Activated T-helper 1 cell treated with Interleukin-2 at 50 U/mL for 16 hours (primary cell): ENCODE measurements at regions not wholly inside any gene's neighbourhood (a gene's known extent, or its start where the extent isn't known, plus 50 kb on each side); places are given as distances from the start of the nearest gene placed in this dataset.
"Not testable (repeated sequence)": the region's sequence is repeated elsewhere in the genome, so short reads cannot be mapped to it uniquely, and the experiment has no call there.

ENCODE experiments used
- DNase-seq: peaks from one replicate; pipeline ENCODE4 v3.0.0-alpha.2; 2020; ENCODE audit warnings: low read depth

- DNase-seq, result no peak
These were observed 161.0 kb downstream of the CPEB2 start for GRCh38 chr4:15163284-15163645.

DNA sequence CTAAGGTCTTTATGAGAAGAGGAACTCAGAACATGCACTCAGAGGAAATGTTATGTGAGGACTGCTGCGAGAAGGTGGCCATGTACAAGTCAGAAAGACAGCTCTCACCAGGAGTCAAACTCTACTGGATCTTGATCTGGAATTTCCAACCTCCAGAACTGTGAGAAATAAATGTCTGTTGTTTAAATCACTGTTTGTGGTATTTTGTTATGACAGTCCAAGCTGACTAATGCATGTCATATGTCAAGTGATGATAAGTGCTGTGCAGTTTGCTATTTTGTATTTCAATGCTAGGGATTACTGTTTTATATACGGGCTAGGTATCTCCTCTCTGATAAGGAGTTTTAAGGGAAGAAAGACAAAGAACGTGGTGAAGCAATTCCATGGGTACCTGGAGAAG is 162.3 kb downstream of the CPEB2 start:
- DNase-seq, result no peak

GRCh38 chr4:15167743-15168142 is 165.5 kb downstream of the CPEB2 start:
- no peak for DNase-seq

GRCh38 chr4:15168759-15169158 is 166.5 kb downstream of the CPEB2 start:
- DNase-seq, result no peak

- DNase-seq, result no peak
These were observed 169.4 kb downstream of the CPEB2 start for GRCh38 chr4:15171725-15172124.

GRCh38 chr4:15173251-15173650 is 171.0 kb downstream of the CPEB2 start:
- no peak for DNase-seq

DNA sequence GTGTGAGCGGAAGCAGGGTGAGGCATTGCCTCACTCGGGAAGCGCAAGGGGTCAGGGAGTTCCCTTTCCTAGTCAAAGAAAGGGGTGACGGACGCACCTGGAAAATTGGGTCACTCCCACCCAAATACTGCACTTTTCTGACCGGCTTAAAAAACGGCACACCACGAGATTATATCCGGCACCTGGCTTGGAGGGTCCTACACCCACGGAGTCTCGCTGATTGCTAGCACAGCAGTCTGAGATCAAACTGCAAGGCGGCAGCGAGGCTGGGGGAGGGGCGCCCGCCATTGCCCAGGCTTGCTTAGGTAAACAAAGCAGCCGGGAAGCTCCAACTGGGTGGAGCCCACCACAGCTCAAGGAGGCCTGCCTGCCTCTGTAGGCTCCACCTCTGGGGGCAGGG is 171.9 kb downstream of the CPEB2 start:
- DNase-seq, result not testable (repeated sequence)

- DNase-seq, result not testable (repeated sequence)
These were observed 177.6 kb downstream of the CPEB2 start for GRCh38 chr4:15179842-15180241.

DNA sequence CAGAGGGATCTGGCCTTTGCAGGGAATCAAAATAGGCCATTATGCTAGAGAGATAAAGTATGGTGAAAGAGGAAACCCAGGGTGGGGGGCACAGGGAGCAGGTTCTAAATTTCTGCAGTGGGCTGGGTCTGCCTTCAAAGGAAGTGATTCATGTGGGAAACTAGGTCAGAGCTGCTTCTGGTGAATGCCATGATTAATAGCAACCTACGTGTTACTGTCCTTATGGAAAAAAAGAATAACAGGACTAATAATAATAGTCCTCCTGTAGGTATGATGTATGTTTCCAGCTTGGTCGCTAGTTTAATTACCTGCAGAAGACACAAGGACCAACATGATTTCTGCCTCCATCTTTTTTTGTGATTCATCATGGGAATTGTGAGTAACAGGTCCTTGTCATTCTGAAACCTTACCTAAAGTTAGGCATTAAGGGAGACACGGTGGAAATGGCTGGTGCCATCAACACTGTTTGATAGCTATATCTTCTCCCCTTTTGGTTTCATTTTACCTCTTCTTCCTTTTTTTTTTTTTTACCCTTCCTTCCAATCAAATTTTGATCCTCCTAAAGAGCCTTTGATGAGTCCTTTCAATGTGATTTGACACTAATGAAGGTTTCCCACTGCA is 180.4 kb downstream of the CPEB2 start:
- DNase-seq, result no peak

DNA sequence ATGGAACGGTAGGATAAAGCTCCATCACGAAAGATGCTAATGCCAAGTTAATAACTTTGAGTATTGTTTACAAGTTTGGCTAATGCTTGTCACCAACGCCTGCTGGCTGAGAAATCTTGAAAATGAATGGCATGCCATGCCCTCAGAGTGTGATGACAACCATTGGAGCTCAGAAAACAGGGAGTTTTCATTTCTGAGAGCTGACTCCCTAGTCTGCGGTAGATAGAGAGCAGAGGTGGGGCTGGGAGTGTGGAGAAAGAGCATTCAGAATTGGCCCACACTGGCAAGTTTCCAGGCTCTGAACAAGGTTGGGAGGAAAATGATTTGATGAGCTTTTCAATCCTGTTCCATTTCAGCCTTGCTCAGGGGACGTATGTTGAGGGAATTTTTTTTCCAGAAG is 183.9 kb downstream of the CPEB2 start:
- no peak for DNase-seq

GRCh38 chr4:15186806-15187205 is 184.5 kb downstream of the CPEB2 start:
- DNase-seq, result no peak

DNA sequence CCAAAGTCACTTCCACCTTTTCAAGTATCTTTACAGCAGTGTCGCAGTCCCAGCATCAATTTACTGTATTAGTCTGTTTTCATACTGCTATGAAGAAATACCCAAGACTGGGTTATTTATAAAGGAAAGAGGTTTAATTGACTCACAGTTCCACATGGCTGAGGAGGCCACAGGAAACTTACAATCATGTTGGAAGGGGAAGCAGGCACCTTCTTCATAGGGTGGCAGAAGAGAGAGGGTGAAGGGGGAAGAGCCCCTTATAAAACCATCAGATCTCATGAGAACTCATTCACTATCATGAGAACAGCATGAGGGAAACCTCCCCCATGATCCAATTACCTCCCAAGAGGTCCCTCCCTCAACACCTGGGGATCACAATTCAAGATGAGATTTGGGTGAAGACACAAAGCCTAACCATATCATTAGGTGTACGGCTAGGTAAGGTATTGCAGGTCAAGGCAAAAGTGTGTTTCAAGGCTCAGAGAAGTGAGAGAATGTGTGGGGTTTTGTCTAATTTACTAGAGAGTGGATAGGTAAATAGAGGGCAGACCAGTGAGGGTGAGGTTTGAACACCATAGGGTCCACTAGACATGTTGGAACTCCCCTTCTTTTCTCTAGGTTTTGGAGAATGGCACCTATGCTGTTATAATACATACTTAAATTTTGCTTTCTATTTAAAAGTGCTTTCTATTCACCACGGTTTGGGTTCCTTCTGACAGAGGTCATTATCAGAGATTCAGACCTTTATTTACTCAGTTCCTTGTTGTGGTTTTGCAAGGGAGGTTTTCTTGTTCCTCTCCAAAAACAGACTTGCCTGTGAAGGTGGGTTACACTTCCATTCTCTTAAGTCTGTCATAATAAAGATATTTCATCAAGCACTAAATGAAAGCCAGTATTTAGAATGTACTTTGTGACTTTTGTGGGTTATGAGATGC is 186.6 kb downstream of the CPEB2 start:
- no peak for DNase-seq

DNA sequence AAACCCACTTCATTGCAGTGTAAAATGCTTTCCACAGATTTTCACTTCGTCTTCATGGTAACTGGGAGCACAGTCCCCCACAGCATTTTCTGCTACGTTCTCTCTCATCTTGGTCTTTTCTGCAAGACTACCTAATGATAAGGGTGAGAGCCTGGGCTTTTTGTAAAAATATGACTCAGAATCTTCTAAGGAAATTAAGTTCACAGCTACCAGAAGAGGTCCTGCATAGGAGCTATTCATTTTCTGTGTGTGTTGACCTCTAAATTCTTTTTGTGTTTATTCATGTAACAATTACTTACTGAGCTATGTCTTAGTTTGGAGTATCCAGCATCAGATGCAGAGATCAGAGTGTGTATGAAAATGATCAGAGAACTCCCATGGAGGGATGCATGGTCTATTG is 192.2 kb downstream of the CPEB2 start:
- no peak for DNase-seq

- no peak for DNase-seq
These were observed 194.7 kb downstream of the CPEB2 start for GRCh38 chr4:15197005-15197404.

GRCh38 chr4:15198070-15198727 is 195.9 kb downstream of the CPEB2 start:
- no peak for DNase-seq

DNA sequence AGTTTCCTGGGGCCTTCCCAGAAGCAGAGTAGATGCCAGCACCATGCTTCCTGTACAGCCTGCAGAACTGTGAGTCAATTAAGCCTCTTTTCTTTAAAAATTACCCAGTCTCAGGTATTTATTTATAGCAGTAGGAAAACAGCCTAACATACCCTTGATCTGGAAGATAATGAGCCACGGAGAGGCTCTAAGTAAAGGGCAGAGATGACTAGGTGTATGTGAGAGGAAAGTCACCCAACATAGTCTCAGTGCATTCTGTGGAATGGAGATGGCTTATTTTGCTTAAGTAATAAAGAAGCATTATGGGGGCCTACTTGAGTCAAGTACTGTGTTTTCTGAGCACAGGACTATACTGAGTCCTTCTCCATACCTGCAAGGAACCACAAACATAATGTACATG is 199.5 kb downstream of the CPEB2 start:
- DNase-seq, result no peak

DNA sequence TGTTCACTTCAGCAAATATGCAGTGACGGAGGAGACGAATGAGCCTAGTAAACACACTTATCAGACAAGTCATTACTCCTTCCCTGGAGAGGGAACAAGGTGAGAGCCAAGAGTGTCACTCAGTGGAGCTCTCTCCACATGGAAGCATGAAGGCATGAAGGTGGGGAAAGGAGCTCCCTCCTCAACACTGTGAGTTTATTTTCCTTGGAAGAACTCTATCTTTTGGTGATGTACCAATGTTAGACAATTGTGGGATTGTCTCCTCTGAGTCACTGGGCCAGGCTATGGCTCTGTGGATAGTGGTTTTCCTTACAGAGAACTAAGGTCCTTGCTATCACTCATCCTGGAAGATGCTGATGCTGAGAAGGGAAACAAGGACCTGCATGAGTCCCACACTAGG is 200.2 kb downstream of the CPEB2 start:
- DNase-seq, result no peak

DNA sequence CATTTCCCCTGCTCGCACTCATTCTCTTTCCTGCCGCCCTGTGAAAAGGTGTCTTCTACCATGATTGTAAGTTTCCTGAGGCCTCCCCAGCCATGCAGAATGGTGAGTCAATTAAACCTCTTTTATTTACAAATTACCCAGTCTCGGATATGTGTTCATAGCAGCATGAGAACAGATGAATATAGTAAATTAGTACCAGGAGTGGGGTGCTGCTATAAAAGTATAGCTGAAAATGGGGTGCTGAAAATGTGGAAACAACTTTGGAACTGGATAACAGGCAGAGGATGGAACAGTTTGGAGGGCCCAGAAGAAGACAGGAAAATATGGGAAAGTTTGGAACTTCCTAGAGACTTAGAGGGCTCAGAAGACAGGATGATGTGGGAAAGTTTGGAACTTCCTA is 204.2 kb downstream of the CPEB2 start:
- not testable (repeated sequence) for DNase-seq

GRCh38 chr4:15213302-15213970 is 211.2 kb downstream of the CPEB2 start:
- no peak for DNase-seq

DNA sequence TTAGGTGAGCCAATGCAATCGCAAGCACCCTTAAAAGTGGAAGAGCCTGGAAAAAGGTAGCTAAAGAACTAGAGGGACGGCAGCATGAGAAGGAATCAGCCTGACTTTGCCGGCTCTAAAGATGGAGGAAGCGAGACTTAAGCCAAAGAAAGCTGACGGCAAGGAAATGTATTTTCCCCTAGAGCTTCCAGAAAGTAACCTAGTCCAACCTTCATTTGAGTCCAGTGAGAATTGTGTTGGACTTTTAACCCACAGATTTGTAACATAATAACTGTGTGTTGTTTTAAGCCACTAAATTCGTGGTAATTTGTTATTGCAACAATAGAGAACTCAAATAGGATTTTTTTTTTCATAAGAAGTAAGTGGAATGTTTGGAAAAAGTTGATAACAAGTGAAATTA is 212.7 kb upstream of the C1QTNF7 start:
- no peak for DNase-seq

DNA sequence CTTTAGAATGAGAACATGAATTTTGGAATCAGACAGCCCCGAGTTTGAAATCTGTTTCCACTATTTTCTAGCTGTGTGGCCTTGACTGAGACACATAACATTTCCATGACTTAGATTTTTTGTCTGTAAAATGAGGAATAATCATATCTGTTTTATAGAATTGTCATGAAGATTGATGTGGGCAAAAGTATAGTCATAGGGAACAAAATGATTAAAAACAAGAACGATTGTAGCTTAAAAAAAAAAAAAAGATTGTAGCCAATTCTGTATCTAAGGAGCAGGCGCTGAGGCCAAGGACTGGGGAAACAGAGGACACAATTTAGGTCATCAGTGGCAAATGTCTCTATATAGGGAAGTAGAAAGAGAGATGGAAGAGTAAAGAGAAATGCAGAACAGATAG is 201.6 kb upstream of the C1QTNF7 start:
- DNase-seq, result no peak

DNA sequence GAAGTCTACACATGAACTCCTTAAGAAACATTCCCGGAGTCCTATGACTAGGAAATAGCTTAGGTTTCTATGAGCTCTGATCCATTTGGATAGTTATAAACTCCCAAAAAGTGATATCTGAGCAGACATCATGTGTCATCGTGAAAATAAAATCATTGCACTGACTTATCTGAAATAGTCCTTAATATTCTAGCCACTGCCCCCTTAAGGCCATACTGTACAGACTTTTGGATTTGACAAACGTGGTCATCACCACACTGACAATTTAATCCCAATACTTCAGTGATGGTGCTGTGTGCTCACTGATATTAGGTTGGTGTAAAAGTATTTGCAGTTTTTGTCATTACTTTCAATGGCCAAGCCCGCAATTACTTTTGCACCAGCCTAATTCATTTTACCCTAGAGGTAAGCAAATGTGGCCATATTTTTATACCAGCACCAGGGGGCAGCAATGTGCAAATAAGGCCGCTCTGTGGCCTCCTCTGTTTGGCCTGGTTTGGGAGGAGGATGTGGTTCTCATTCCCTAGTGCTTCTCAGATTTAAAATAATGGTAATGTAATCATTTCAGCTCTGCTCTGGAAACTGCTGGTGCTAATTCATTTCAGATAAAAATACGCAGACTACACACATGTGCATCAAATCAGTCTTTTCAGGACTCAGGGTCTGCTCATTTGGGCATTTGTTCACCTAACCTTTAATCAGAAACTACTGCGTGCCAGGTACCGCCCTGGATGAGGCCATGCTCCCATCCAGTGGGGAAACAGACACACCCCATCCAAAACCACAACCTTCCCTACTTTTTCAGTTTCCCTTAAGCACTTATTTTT is 196.4 kb upstream of the C1QTNF7 start:
- DNase-seq, result peak; percentile 43
